Astrocyte of the cerebellum (primary cell): ENCODE measurements at regions not wholly inside any gene's neighbourhood (a gene's known extent, or its start where the extent isn't known, plus 50 kb on each side); places are given as distances from the start of the nearest gene placed in this dataset.

ENCODE experiments used
- DNase-seq: peaks from one replicate; pipeline ENCODE4 v3.0.0-alpha.2; 2011; ENCODE audit warnings: low read depth
- H3K4me3 ChIP-seq: 2 replicates; pipeline ENCODE4 v1.5.1; 2011; ENCODE audit warnings: mild to moderate bottlenecking, low read depth, low read length, moderate library complexity
- in situ Hi-C: cut with HindIII; loops from 2 replicates; pipeline ENCODE4 v1.10.0; 2017; ENCODE audit warnings: low sequenced_read_pairs
- TF ChIP-seq, protein P1 (sequence below): IDR thresholded peaks from 2 replicates; pipeline ENCODE4 v1.5.1; 2012; ENCODE audit warnings: low read length, low read depth, moderate library complexity, mild to moderate bottlenecking; ENCODE audit errors: missing control alignments

GRCh38 chr4:176963121-176963520, 170.4 kb upstream of the VEGFC start:
- in situ Hi-C loops: no loop called here
- no peak for DNase-seq
- H3K4me3 ChIP-seq: no peak overlapping the region
- TF ChIP-seq, protein P1, sequence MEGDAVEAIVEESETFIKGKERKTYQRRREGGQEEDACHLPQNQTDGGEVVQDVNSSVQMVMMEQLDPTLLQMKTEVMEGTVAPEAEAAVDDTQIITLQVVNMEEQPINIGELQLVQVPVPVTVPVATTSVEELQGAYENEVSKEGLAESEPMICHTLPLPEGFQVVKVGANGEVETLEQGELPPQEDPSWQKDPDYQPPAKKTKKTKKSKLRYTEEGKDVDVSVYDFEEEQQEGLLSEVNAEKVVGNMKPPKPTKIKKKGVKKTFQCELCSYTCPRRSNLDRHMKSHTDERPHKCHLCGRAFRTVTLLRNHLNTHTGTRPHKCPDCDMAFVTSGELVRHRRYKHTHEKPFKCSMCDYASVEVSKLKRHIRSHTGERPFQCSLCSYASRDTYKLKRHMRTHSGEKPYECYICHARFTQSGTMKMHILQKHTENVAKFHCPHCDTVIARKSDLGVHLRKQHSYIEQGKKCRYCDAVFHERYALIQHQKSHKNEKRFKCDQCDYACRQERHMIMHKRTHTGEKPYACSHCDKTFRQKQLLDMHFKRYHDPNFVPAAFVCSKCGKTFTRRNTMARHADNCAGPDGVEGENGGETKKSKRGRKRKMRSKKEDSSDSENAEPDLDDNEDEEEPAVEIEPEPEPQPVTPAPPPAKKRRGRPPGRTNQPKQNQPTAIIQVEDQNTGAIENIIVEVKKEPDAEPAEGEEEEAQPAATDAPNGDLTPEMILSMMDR: no peak

GRCh38 chr4:176964116-176964691, 171.5 kb upstream of the VEGFC start:
- in situ Hi-C loops: no loop called here
- no peak for DNase-seq
- H3K4me3 ChIP-seq: no peak overlapping the region
- TF ChIP-seq, protein P1: no peak

DNA sequence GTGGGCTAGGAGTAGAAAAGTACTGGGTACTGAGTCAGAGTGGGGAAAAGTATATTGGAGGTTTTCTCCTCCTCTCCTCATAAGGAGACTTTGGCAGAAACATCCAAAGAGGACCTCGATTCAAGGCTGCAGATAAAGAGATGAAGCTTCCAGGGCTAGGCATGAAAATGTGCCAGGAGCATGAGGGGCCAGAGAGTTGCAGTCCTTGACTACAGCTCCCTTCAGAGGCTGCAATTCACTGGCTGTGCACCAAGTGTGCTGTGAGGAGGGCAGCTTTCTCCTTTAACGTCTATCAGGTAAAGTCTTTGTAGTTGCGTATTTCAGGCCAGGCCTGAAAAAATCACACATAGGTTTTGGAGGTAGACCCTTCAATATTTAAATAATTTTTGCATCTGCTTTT, 174.9 kb upstream of the VEGFC start:
- DNase-seq: no peak
- H3K4me3 ChIP-seq: no peak overlapping the region
- in situ Hi-C loops: no loop called here
- TF ChIP-seq, protein P1: no peak

DNA sequence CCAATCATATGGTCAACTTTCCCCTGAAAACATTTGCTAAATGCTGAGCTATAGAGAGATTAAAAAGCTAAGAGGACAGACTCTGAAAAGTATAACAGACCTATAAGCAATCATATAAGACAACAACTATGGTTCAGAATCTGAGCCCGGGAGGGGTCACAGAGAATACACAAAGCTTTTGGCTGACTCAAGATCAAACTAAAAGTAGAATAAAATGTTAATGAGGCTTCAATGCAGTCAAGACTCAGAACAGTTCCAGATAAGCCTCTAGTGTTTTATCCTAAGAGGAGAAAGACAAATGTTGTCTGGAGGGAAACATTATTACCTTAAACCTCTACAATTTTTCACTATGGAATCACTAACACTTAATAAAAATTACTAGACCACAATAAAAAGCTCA, 175.4 kb upstream of the VEGFC start:
- TF ChIP-seq, protein P1: no peak
- H3K4me3 ChIP-seq: no peak overlapping the region
- no peak for DNase-seq
- in situ Hi-C loops: no loop called here

- in situ Hi-C loops: no loop called here
- no peak overlapping the region for H3K4me3 ChIP-seq
- TF ChIP-seq, protein P1: no peak
- no peak for DNase-seq
Measured at GRCh38 chr4:176969011-176969410, 176.3 kb upstream of the VEGFC start.

DNA sequence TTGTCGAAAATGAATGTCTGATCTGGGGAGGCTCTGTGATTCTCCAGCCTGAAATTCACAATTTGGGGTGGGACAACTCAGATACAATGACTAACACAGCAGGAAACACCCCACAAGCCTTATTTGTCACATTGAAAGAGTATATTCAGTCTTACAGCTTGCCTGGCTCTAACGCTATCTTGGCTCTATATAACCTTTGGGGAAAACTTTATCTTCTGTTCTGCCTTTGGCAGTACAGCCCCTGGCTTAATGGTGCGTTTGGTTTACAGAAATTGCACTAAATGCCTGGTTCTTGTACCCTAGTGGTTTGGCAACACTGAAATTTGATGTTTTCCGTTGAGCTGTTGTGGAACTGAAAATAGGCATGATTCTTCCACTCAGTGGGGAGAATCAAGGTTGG, 178.1 kb upstream of the VEGFC start:
- no peak for DNase-seq
- in situ Hi-C loops: no loop called here
- no peak overlapping the region for H3K4me3 ChIP-seq
- TF ChIP-seq, protein P1: no peak

DNA sequence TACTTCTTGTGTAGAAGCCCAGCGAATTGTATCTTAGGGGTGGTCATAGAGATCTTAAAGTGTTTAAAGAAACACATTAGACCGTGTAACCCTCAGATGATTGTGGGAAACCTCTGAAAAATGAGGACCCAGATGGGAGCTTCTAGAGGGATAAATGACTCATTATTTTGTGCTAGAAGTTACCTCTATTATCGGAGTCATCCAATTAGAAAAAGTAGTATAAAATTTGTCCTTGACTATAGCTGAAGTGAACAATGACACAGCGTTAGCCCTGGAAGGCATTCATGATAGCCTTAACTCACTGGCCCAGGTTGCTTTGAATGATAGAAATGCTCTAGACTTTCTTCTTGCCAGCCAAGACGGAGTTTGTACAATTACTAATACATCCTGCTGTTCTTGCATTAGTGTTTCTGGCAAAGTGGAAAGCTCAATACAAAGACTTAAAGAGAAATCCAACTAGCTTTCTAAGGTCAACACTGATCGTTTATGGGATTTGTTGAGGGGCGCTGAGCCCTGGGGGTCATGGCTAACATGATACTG, 178.9 kb upstream of the VEGFC start:
- no peak for DNase-seq
- no peak overlapping the region for H3K4me3 ChIP-seq
- TF ChIP-seq, protein P1: no peak
- in situ Hi-C loops: no loop called here
